LNCAP (cell line): ENCODE measurements at regions not wholly inside any gene's neighbourhood (a gene's known extent, or its start where the extent isn't known, plus 50 kb on each side); places are given as distances from the start of the nearest gene placed in this dataset.

Experiments used
- CTCF ChIP-seq: fragments of 450-650 bp; IDR thresholded peaks from 2 replicates; pipeline ENCODE4 v1.5.1; 2017; ENCODE audit warnings: mild to moderate bottlenecking

GRCh38 chr3:193790086-193790990 is 197.3 kb downstream of the OPA1 start:
- no peak for TF ChIP-seq CTCF

- no peak for TF ChIP-seq CTCF
Observed at GRCh38 chr3:193791041-193792032, 198.3 kb downstream of the OPA1 start.

- no peak for TF ChIP-seq CTCF
Observed at GRCh38 chr3:193793123-193793522, 200.1 kb downstream of the OPA1 start.

GRCh38 chr3:193794002-193794881 is 201.2 kb downstream of the OPA1 start:
- TF ChIP-seq CTCF = no peak

GRCh38 chr3:193795062-193795690 is 202.2 kb downstream of the OPA1 start:
- no peak for TF ChIP-seq CTCF

- TF ChIP-seq CTCF = no peak
Observed at GRCh38 chr3:193796089-193796488, 203.1 kb downstream of the OPA1 start.
